GM12874 (cell line): ENCODE measurements at regions not wholly inside any gene's neighbourhood (a gene's known extent, or its start where the extent isn't known, plus 50 kb on each side); places are given as distances from the start of the nearest gene placed in this dataset.

Source experiments
- TF ChIP-seq, protein P1 (sequence below): IDR thresholded peaks from 2 replicates; pipeline ENCODE4 v1.5.1; 2011; ENCODE audit warnings: low read depth, mild to moderate bottlenecking, control low read depth, low read length, moderate library complexity; ENCODE audit not compliant: insufficient read depth

- TF ChIP-seq, protein P1, sequence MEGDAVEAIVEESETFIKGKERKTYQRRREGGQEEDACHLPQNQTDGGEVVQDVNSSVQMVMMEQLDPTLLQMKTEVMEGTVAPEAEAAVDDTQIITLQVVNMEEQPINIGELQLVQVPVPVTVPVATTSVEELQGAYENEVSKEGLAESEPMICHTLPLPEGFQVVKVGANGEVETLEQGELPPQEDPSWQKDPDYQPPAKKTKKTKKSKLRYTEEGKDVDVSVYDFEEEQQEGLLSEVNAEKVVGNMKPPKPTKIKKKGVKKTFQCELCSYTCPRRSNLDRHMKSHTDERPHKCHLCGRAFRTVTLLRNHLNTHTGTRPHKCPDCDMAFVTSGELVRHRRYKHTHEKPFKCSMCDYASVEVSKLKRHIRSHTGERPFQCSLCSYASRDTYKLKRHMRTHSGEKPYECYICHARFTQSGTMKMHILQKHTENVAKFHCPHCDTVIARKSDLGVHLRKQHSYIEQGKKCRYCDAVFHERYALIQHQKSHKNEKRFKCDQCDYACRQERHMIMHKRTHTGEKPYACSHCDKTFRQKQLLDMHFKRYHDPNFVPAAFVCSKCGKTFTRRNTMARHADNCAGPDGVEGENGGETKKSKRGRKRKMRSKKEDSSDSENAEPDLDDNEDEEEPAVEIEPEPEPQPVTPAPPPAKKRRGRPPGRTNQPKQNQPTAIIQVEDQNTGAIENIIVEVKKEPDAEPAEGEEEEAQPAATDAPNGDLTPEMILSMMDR: no peak
Measured at GRCh38 chr12:34402899-34403705, 380.8 kb downstream of the ALG10 start.

DNA sequence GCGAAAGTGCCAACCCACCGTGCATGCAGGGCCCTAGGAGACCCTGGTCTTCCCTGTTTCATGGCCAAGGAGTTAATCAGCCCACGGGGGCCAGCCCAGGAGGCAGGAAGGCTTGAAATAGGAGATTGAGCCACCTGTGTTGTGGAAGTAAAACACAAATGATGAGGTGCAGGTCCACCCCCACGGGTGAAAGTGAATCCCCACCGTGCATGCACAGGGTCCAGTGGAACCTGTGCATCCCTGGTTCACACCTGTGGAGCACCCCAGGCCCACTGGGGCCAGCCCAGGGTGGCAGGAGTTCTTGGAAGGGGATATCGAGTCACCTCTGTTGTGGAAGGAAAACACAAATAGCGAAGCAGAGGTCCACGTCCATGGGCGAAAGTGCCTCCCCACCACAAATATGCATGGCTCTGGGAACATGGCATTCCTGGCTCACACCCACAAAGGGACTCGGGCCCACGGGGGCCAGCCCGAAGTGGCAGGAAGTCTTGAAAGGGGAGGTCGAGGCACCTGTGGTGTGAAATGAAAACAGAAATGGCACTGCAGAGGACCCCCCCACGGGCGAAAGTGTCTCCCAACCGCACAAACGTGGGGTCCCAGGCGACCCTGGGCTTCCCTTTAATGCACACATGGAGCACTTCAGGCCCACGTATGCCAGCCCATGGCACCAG is 381.5 kb downstream of the ALG10 start:
- TF ChIP-seq, protein P1: no peak

GRCh38 chr12:34404377-34405285 is 382.3 kb downstream of the ALG10 start:
- TF ChIP-seq, protein P1: no peak

- TF ChIP-seq, protein P1: no peak
Measured at GRCh38 chr12:34405286-34406227, 383.3 kb downstream of the ALG10 start.

GRCh38 chr12:34406228-34406995 is 384.1 kb downstream of the ALG10 start:
- TF ChIP-seq, protein P1: no peak

GRCh38 chr12:34406996-34407300 is 384.7 kb downstream of the ALG10 start:
- TF ChIP-seq, protein P1: no peak
